GM03348 (cell line): ENCODE measurements at regions not wholly inside any gene's neighbourhood (a gene's known extent, or its start where the extent isn't known, plus 50 kb on each side); places are given as distances from the start of the nearest gene placed in this dataset.
"Not testable (repeated sequence)": the region's sequence is repeated elsewhere in the genome, so short reads cannot be mapped to it uniquely, and the experiment has no call there.

Experiments
- DNase-seq: peaks from one replicate; pipeline ENCODE4 v3.0.0; 2012; ENCODE audit warnings: low spot score

- DNase-seq: no peak
Measured at GRCh38 chr1:29936031-29936544, 699.8 kb downstream of the PTPRU start.

GRCh38 chr1:29934255-29934772 lies 698.0 kb downstream of the PTPRU start:
- no peak for DNase-seq

- no peak for DNase-seq
Measured at GRCh38 chr1:29933067-29933466, 696.7 kb downstream of the PTPRU start.

- no peak for DNase-seq
Measured at GRCh38 chr1:29932626-29933025, 696.3 kb downstream of the PTPRU start.

- DNase-seq: no peak
Measured at GRCh38 chr1:29931477-29932175, 695.3 kb downstream of the PTPRU start.

- no peak for DNase-seq
Measured at GRCh38 chr1:29925058-29925457, 688.7 kb downstream of the PTPRU start.

GRCh38 chr1:29924017-29924431 lies 687.7 kb downstream of the PTPRU start:
- DNase-seq: no peak

- no peak for DNase-seq
Measured at GRCh38 chr1:29921741-29922140, 685.4 kb downstream of the PTPRU start.

GRCh38 chr1:29920784-29921183 lies 684.5 kb downstream of the PTPRU start:
- no peak for DNase-seq

GRCh38 chr1:29920316-29920715 lies 684.0 kb downstream of the PTPRU start:
- no peak for DNase-seq

GRCh38 chr1:29919041-29919440 lies 682.7 kb downstream of the PTPRU start:
- not testable (repeated sequence) for DNase-seq

- DNase-seq: no peak
Measured at GRCh38 chr1:29916656-29917369, 680.5 kb downstream of the PTPRU start.

- no peak for DNase-seq
Measured at GRCh38 chr1:29914936-29915335, 678.6 kb downstream of the PTPRU start.

- DNase-seq: no peak
Measured at GRCh38 chr1:29912425-29912824, 676.1 kb downstream of the PTPRU start.

GRCh38 chr1:29909962-29910361 lies 673.6 kb downstream of the PTPRU start:
- no peak for DNase-seq

GRCh38 chr1:29907596-29907995 lies 671.3 kb downstream of the PTPRU start:
- DNase-seq: no peak

- no peak for DNase-seq
Measured at GRCh38 chr1:29906927-29907326, 670.6 kb downstream of the PTPRU start.

GRCh38 chr1:29903548-29904166 lies 667.3 kb downstream of the PTPRU start:
- DNase-seq: no peak

- no peak for DNase-seq
Measured at GRCh38 chr1:29901624-29902325, 665.5 kb downstream of the PTPRU start.

- no peak for DNase-seq
Measured at GRCh38 chr1:29900712-29901111, 664.4 kb downstream of the PTPRU start.

- no peak for DNase-seq
Measured at GRCh38 chr1:29900104-29900679, 663.9 kb downstream of the PTPRU start.
